ENCODE measurements at regions not wholly inside any gene's neighbourhood (a gene's known extent, or its start where the extent isn't known, plus 50 kb on each side); places are given as distances from the start of the nearest gene placed in this dataset.

DNA sequence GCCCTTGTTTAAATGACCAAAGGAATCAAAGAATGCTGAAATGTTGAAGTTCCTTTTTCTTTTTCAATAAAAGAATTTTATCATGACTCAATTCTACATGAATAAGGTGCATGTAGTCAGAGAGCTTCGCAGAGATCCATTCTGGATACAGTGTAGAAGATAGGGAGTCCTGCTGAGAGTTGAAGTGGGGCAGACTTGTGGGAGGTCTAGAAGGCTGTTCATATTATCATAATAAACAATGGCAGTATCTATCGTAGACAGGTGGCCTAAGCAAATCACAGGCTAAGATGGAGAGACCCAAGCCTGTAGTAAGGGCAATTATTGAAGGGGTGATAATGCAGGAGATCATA, 1322.0 kb upstream of the CELF4 start:
- intact Hi-C loops (cut with DNase I) = no loop called here
- 66 to 86% (median 80%) methylated on average over 2 of the region's 2 CpGs for WGBS, 3 donors
- H3K27me3 ChIP-seq = no peaks in the 10 kb centered on the region

GRCh38 chr18:38886861-38887670, 1321.5 kb upstream of the CELF4 start:
- no peaks in the 10 kb centered on the region for H3K27me3 ChIP-seq
- no peaks in the 10 kb centered on the region for H3K36me3 ChIP-seq
- 71 to 76% (median 71%) methylated on average over 4 of the region's 4 CpGs for WGBS, 3 donors
- TF ChIP-seq POLR2A (IDR thresholded peaks at IDR 0.05) (no peak), EP300 (IDR thresholded peaks at IDR 0.05) (no peak)
- no peak overlapping the region for H3K27ac ChIP-seq
- no peaks in the 10 kb centered on the region for H3K9me3 ChIP-seq
- H3K4me3 ChIP-seq = no peak overlapping the region
- intact Hi-C loops (cut with DNase I) = no loop called here
- no peak for DNase-seq
- no peaks in the 10 kb centered on the region for H3K4me1 ChIP-seq (ENCODE audit: insufficient read depth)

More for the DNA sequence above, 1322.0 kb upstream of the CELF4 start:
- Histone ChIP-seq H3K36me3 (no peaks in the 10 kb centered on the region), H3K9me3 (no peaks in the 10 kb centered on the region), H3K4me1 (ENCODE audit: insufficient read depth) (no peaks in the 10 kb centered on the region), H3K27ac (no peak overlapping the region), H3K4me3 (no peak overlapping the region)
- no peak for DNase-seq
- TF ChIP-seq POLR2A (IDR thresholded peaks at IDR 0.05) (no peak), EP300 (IDR thresholded peaks at IDR 0.05) (no peak)

DNA sequence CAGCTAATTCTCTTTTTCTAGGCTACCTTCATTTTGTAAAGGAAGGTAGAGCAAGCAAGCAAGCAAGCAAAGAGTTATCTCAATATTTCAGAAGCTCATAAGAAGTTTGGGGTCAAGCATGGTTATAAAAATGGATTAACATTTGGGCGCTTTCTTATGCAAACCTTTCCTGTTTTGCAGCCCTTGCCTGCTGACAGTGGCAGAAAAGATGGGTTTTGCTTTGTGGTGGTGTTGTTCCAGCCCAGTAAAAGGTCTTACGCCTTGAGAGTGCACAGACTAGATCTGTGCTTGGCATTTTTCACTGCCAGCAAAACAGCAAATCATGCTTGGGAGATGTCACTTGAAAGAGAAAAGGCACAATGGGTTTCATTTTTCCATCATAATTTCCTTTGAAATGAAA, 1320.6 kb upstream of the CELF4 start:
- no peaks in the 10 kb centered on the region for H3K36me3 ChIP-seq
- H3K27me3 ChIP-seq = no peaks in the 10 kb centered on the region
- H3K27ac ChIP-seq = no peak overlapping the region
- 86 to 97% (median 91%) methylated on average over 2 of the region's 2 CpGs for WGBS, 3 donors
- DNase-seq = no peak
- no peaks in the 10 kb centered on the region for H3K4me1 ChIP-seq (ENCODE audit: insufficient read depth)
- H3K9me3 ChIP-seq = no peaks in the 10 kb centered on the region
- intact Hi-C loops (cut with DNase I) = no loop called here
- no peak for TF ChIP-seq POLR2A (IDR thresholded peaks at IDR 0.05)
- TF ChIP-seq EP300 (IDR thresholded peaks at IDR 0.05) = no peak
- no peak for TF ChIP-seq CTCF (IDR thresholded peaks at IDR 0.05)
- no peak overlapping the region for H3K4me3 ChIP-seq

- no peak overlapping the region for H3K27ac ChIP-seq
- no peak overlapping the region for H3K4me3 ChIP-seq
- DNase-seq = no peak
- H3K27me3 ChIP-seq = no peaks in the 10 kb centered on the region
- TF ChIP-seq EP300 (IDR thresholded peaks at IDR 0.05) (no peak), CTCF (IDR thresholded peaks at IDR 0.05) (no peak), POLR2A (IDR thresholded peaks at IDR 0.05) (no peak)
- WGBS, 3 donors = 62 to 79% (median 71%) methylated on average over 2 of the region's 2 CpGs
- intact Hi-C loops (cut with DNase I) = no loop called here
- no peaks in the 10 kb centered on the region for H3K36me3 ChIP-seq
- H3K9me3 ChIP-seq = no peaks in the 10 kb centered on the region
- H3K4me1 ChIP-seq (ENCODE audit: insufficient read depth) = no peaks in the 10 kb centered on the region
Observed at GRCh38 chr18:38884050-38884449, 1318.5 kb upstream of the CELF4 start.

DNA sequence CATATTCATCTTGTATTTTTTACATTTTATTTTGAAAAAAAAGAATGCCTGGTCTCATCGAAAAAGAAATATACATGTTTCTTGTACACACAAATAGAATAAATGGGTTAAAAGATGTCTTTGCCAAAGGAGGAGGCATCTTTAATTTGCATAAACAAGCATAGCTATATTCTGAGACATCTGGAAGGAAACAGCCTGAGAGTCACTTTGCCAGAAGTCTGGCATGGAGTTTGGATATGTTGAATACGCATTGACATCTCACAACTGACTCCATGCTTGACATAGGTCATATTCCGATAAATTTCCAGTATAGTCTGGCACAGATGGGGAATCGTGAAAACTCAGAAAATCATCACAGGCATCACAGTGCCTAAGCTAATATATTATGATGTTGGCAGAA, 1317.5 kb upstream of the CELF4 start:
- 65 to 79% (median 77%) methylated on average over 4 of the region's 4 CpGs for WGBS, 3 donors
- DNase-seq = no peak
- Histone ChIP-seq H3K27me3 (no peaks in the 10 kb centered on the region), H3K36me3 (no peaks in the 10 kb centered on the region), H3K4me3 (no peak overlapping the region), H3K9me3 (no peaks in the 10 kb centered on the region), H3K27ac (no peak overlapping the region), H3K4me1 (ENCODE audit: insufficient read depth) (no peaks in the 10 kb centered on the region)
- no peak for TF ChIP-seq EP300 (IDR thresholded peaks at IDR 0.05)
- TF ChIP-seq POLR2A (IDR thresholded peaks at IDR 0.05) = no peak
- intact Hi-C loops (cut with DNase I) = no loop called here

DNA sequence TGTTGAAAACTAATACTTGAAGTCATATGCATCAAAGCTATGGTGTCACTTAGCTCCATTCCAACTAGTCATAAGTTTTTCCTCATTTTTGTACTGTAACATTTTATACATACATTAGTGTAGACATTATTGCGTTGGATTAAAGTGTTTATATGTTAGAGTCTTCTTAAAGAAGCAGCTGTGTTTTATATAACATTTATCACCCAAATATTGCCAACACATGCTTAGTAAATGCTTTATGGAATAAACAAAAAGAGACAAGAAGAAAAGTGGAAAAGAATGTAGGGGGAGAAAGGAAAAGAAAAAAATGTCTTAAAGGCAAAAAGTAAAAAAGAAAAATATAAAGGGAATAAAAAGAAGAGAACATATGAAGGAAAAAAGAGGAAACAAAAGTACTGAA, 1314.3 kb upstream of the CELF4 start:
- intact Hi-C loops (cut with DNase I) = no loop called here

More for the DNA sequence above, 1314.3 kb upstream of the CELF4 start:
- Histone ChIP-seq H3K27me3 (no peaks in the 10 kb centered on the region), H3K4me1 (ENCODE audit: insufficient read depth) (no peaks in the 10 kb centered on the region), H3K27ac (no peak overlapping the region), H3K36me3 (no peaks in the 10 kb centered on the region), H3K4me3 (no peak overlapping the region), H3K9me3 (no peaks in the 10 kb centered on the region)
- no peak for TF ChIP-seq EP300 (IDR thresholded peaks at IDR 0.05)
- no peak for TF ChIP-seq CTCF (IDR thresholded peaks at IDR 0.05)
- no peak for TF ChIP-seq POLR2A (IDR thresholded peaks at IDR 0.05)
- DNase-seq = no peak
- 71 to 82% (median 75%) methylated on average over 1 of the region's 1 CpG for WGBS, 3 donors

All from ovary (tissue), 7 donors.